MM.1S (cell line): ENCODE measurements at regions not wholly inside any gene's neighbourhood (a gene's known extent, or its start where the extent isn't known, plus 50 kb on each side); places are given as distances from the start of the nearest gene placed in this dataset.

Source experiments
- EZH2 ChIP-seq: fragments of 300-600 bp; sonication (generic); optimal IDR thresholded peaks from 2 replicates; pipeline ENCODE3; 2017; ENCODE audit warnings: low read depth, mild to moderate bottlenecking, antibody characterized with exemption, low read length, mixed read lengths
- TF ChIP-seq, protein P1 (sequence below): fragments of 300-600 bp; sonication (generic); IDR thresholded peaks from 2 replicates; pipeline ENCODE4 v1.5.1; 2016; ENCODE audit warnings: antibody characterized with exemption, low read length, mixed read lengths

DNA sequence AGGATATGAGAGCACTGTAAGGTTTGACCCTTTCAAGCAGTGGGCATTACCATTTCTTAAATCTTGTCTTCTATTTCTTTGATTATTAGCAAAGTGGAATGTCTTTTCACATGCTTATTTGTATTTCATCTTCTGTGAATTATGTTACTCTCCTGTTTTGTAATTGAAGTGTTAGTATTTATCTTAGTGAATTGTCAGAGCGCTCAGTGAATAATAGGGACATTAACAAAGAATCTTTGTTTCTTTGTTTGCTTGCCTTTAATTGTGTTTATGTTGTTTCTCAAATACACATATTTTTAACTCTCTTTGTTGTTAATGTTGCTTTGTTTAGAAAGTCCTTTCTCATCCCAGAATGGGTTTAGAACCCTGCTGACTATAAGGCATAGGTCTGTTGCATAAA, 259.3 kb downstream of the RRAGC start:
- TF ChIP-seq, protein P1, sequence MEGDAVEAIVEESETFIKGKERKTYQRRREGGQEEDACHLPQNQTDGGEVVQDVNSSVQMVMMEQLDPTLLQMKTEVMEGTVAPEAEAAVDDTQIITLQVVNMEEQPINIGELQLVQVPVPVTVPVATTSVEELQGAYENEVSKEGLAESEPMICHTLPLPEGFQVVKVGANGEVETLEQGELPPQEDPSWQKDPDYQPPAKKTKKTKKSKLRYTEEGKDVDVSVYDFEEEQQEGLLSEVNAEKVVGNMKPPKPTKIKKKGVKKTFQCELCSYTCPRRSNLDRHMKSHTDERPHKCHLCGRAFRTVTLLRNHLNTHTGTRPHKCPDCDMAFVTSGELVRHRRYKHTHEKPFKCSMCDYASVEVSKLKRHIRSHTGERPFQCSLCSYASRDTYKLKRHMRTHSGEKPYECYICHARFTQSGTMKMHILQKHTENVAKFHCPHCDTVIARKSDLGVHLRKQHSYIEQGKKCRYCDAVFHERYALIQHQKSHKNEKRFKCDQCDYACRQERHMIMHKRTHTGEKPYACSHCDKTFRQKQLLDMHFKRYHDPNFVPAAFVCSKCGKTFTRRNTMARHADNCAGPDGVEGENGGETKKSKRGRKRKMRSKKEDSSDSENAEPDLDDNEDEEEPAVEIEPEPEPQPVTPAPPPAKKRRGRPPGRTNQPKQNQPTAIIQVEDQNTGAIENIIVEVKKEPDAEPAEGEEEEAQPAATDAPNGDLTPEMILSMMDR: no peak
- no peak for TF ChIP-seq EZH2
